GM21515 (cell line): ENCODE measurements at regions not wholly inside any gene's neighbourhood (a gene's known extent, or its start where the extent isn't known, plus 50 kb on each side); places are given as distances from the start of the nearest gene placed in this dataset.
"Not testable (repeated sequence)": the region's sequence is repeated elsewhere in the genome, so short reads cannot be mapped to it uniquely, and the experiment has no call there.

Experiments
- ATAC-seq: cut with Tn5 transposase; IDR thresholded peaks from one replicate; pipeline ENCODE4 v1.9.1; 2021; ENCODE audit not compliant: unreplicated experiment

GRCh38 chr6:112504621-112505020, 157.5 kb downstream of the RFPL4B start:
- no peak for ATAC-seq

- no peak for ATAC-seq
Measured at GRCh38 chr6:112511441-112511840, 164.3 kb downstream of the RFPL4B start.

GRCh38 chr6:112513175-112513574, 166.0 kb downstream of the RFPL4B start:
- ATAC-seq = no peak

- ATAC-seq = no peak
Measured at GRCh38 chr6:112522587-112522986, 175.5 kb downstream of the RFPL4B start.

- no peak for ATAC-seq
Measured at GRCh38 chr6:112524071-112524470, 176.9 kb downstream of the RFPL4B start.

- ATAC-seq = no peak
Measured at GRCh38 chr6:112525749-112526148, 178.6 kb downstream of the RFPL4B start.

GRCh38 chr6:112526594-112526993, 179.5 kb downstream of the RFPL4B start:
- ATAC-seq = no peak

- not testable (repeated sequence) for ATAC-seq
Measured at GRCh38 chr6:112528306-112528705, 181.2 kb downstream of the RFPL4B start.

- no peak for ATAC-seq
Measured at GRCh38 chr6:112535816-112536215, 188.7 kb downstream of the RFPL4B start.

- no peak for ATAC-seq
Measured at GRCh38 chr6:112539355-112539754, 192.2 kb downstream of the RFPL4B start.

GRCh38 chr6:112541847-112542246, 194.7 kb downstream of the RFPL4B start:
- not testable (repeated sequence) for ATAC-seq

- ATAC-seq = not testable (repeated sequence)
Measured at GRCh38 chr6:112547321-112548085, 200.4 kb downstream of the RFPL4B start.

GRCh38 chr6:112549749-112550148, 202.6 kb downstream of the RFPL4B start:
- no peak for ATAC-seq

- no peak for ATAC-seq
Measured at GRCh38 chr6:112557435-112557834, 210.3 kb downstream of the RFPL4B start.

GRCh38 chr6:112557961-112558360, 210.8 kb downstream of the RFPL4B start:
- no peak for ATAC-seq

- ATAC-seq = no peak
Measured at GRCh38 chr6:112560651-112561050, 213.5 kb downstream of the RFPL4B start.

- no peak for ATAC-seq
Measured at GRCh38 chr6:112562301-112563231, 215.4 kb downstream of the RFPL4B start.

- ATAC-seq = no peak
Measured at GRCh38 chr6:112563368-112563767, 216.2 kb downstream of the RFPL4B start.

GRCh38 chr6:112568066-112568465, 220.9 kb downstream of the RFPL4B start:
- no peak for ATAC-seq

- ATAC-seq = no peak
Measured at GRCh38 chr6:112571488-112572270, 224.5 kb downstream of the RFPL4B start.

GRCh38 chr6:112574190-112574589, 227.1 kb downstream of the RFPL4B start:
- ATAC-seq = no peak
